SJCRH30 (cell line): ENCODE measurements at regions not wholly inside any gene's neighbourhood (a gene's known extent, or its start where the extent isn't known, plus 50 kb on each side); places are given as distances from the start of the nearest gene placed in this dataset.
A peak's percentile ranks its signal among the peaks of the same experiment; 100 is the strongest.
"Not testable (repeated sequence)": the region's sequence is repeated elsewhere in the genome, so short reads cannot be mapped to it uniquely, and the experiment has no call there.

ENCODE experiments used
- DNase-seq, 2 experiments: peaks; one replicate each; pipeline ENCODE4 v3.0.0-alpha.2; 2015 to 2020
- H3K27ac ChIP-seq: fragments of 250-450 bp; sonication (Bioruptor Pico); 2 replicates; pipeline ENCODE4 v1.5.1; 2020; ENCODE audit warnings: mild to moderate bottlenecking, moderate library complexity
- H3K27me3 ChIP-seq: fragments of 250-450 bp; sonication (Bioruptor Pico); 2 replicates; pipeline ENCODE4 v1.5.1; 2020; ENCODE audit warnings: mild to moderate bottlenecking, moderate library complexity
- H3K36me3 ChIP-seq: fragments of 250-450 bp; sonication (Bioruptor Pico); 2 replicates; pipeline ENCODE4 v1.5.1; 2020; ENCODE audit warnings: mild to moderate bottlenecking, moderate library complexity
- H3K4me1 ChIP-seq: fragments of 250-450 bp; sonication (Bioruptor Pico); 2 replicates; pipeline ENCODE4 v1.5.1; 2020; ENCODE audit warnings: mild to moderate bottlenecking, moderate library complexity
- H3K4me3 ChIP-seq: fragments of 250-450 bp; sonication (Bioruptor Pico); 2 replicates; pipeline ENCODE4 v1.5.1; 2020; ENCODE audit warnings: mild to moderate bottlenecking, moderate library complexity
- H3K9me3 ChIP-seq: fragments of 250-450 bp; sonication (Bioruptor Pico); replicated peaks from 2 replicates; pipeline ENCODE4 v1.5.1; 2020; ENCODE audit warnings: mild to moderate bottlenecking, moderate library complexity

- Histone ChIP-seq H3K27me3 (no peaks in the 10 kb centered on the region), H3K36me3 (no peaks in the 10 kb centered on the region), H3K4me3 (no peak overlapping the region), H3K4me1 (peaks cover 9% of the 10 kb centered on the region; the same call in 1 of the 2 replicates), H3K27ac (no peak overlapping the region), H3K9me3 (no peaks in the 10 kb centered on the region)
- DNase-seq = no peak
Observed at GRCh38 chr5:56412601-56413379, 179.7 kb upstream of the ANKRD55 start.

- no peak for DNase-seq
- Histone ChIP-seq H3K4me1 (peaks cover 9% of the 10 kb centered on the region; the same call in 1 of the 2 replicates), H3K36me3 (no peaks in the 10 kb centered on the region), H3K9me3 (no peaks in the 10 kb centered on the region), H3K27me3 (no peaks in the 10 kb centered on the region), H3K27ac (no peak overlapping the region), H3K4me3 (no peak overlapping the region)
Observed at GRCh38 chr5:56410696-56411095, 177.6 kb upstream of the ANKRD55 start.

GRCh38 chr5:56409331-56410190 lies 176.4 kb upstream of the ANKRD55 start:
- H3K4me1 ChIP-seq = peaks cover 9% of the 10 kb centered on the region; the same call in 1 of the 2 replicates
- no peaks in the 10 kb centered on the region for H3K9me3 ChIP-seq
- H3K4me3 ChIP-seq = no peak overlapping the region
- H3K36me3 ChIP-seq = no peaks in the 10 kb centered on the region
- peak; percentile 65 to 87 for DNase-seq
- H3K27ac ChIP-seq = peak overlapping the region; percentile 19; the same call in 1 of the 2 replicates
- H3K27me3 ChIP-seq = no peaks in the 10 kb centered on the region

GRCh38 chr5:56406838-56407237 lies 173.7 kb upstream of the ANKRD55 start:
- no peak overlapping the region for H3K27ac ChIP-seq
- peaks cover 9% of the 10 kb centered on the region; the same call in 1 of the 2 replicates for H3K4me1 ChIP-seq
- H3K36me3 ChIP-seq = no peaks in the 10 kb centered on the region
- DNase-seq = no peak
- H3K4me3 ChIP-seq = no peak overlapping the region
- H3K27me3 ChIP-seq = no peaks in the 10 kb centered on the region; the same call in 1 of the 2 replicates
- no peaks in the 10 kb centered on the region for H3K9me3 ChIP-seq

GRCh38 chr5:56406221-56406620 lies 173.1 kb upstream of the ANKRD55 start:
- no peaks in the 10 kb centered on the region; the same call in 1 of the 2 replicates for H3K27me3 ChIP-seq

GRCh38 chr5:56405116-56405908 lies 172.2 kb upstream of the ANKRD55 start:
- Histone ChIP-seq H3K9me3 (no peaks in the 10 kb centered on the region), H3K27ac (no peak overlapping the region), H3K36me3 (no peaks in the 10 kb centered on the region), H3K4me3 (no peak overlapping the region), H3K27me3 (no peaks in the 10 kb centered on the region; the same call in 1 of the 2 replicates), H3K4me1 (peaks cover 9% of the 10 kb centered on the region; the same call in 1 of the 2 replicates)
- no peak for DNase-seq

More at GRCh38 chr5:56406221-56406620, 173.1 kb upstream of the ANKRD55 start:
- Histone ChIP-seq H3K4me3 (no peak overlapping the region), H3K27ac (no peak overlapping the region), H3K9me3 (no peaks in the 10 kb centered on the region), H3K4me1 (peaks cover 9% of the 10 kb centered on the region; the same call in 1 of the 2 replicates), H3K36me3 (no peaks in the 10 kb centered on the region)
- DNase-seq = no peak

GRCh38 chr5:56402266-56403220 lies 169.4 kb upstream of the ANKRD55 start:
- Histone ChIP-seq H3K4me3 (no peak overlapping the region), H3K27ac (no peak overlapping the region), H3K27me3 (no peaks in the 10 kb centered on the region; the same call in 1 of the 2 replicates), H3K4me1 (no peaks in the 10 kb centered on the region), H3K9me3 (no peaks in the 10 kb centered on the region), H3K36me3 (no peaks in the 10 kb centered on the region)
- DNase-seq = no peak

GRCh38 chr5:56397796-56398195 lies 164.7 kb upstream of the ANKRD55 start:
- not testable (repeated sequence) for H3K4me3 ChIP-seq, H3K27ac ChIP-seq, DNase-seq, H3K27me3 ChIP-seq, H3K4me1 ChIP-seq, H3K36me3 ChIP-seq
- H3K9me3 ChIP-seq = peaks cover 12% of the 10 kb centered on the region

- no peaks in the 10 kb centered on the region for H3K4me1 ChIP-seq
- peaks cover 12% of the 10 kb centered on the region for H3K9me3 ChIP-seq
- no peak for DNase-seq
- no peak overlapping the region for H3K4me3 ChIP-seq
- no peaks in the 10 kb centered on the region for H3K36me3 ChIP-seq
- no peak overlapping the region for H3K27ac ChIP-seq
- H3K27me3 ChIP-seq = no peaks in the 10 kb centered on the region
Observed at GRCh38 chr5:56396634-56397033, 163.5 kb upstream of the ANKRD55 start.

- Histone ChIP-seq H3K36me3 (no peaks in the 10 kb centered on the region), H3K27me3 (no peaks in the 10 kb centered on the region), H3K9me3 (peaks cover 3% of the 10 kb centered on the region; the same call in 1 of the 2 replicates), H3K4me1 (no peaks in the 10 kb centered on the region), H3K27ac (no peak overlapping the region), H3K4me3 (no peak overlapping the region)
- no peak for DNase-seq
Observed at GRCh38 chr5:56389261-56389660, 156.1 kb upstream of the ANKRD55 start.

GRCh38 chr5:56388229-56388985 lies 155.3 kb upstream of the ANKRD55 start:
- Histone ChIP-seq H3K9me3 (0 out of 2 replicates have a peak, but pooled peaks cover 3% of the 10 kb centered on the region), H3K27ac (no peak overlapping the region), H3K27me3 (no peaks in the 10 kb centered on the region), H3K4me3 (no peak overlapping the region), H3K4me1 (no peaks in the 10 kb centered on the region), H3K36me3 (no peaks in the 10 kb centered on the region)
- DNase-seq = no peak

- Histone ChIP-seq H3K9me3 (0 out of 2 replicates have a peak, but pooled peaks cover 3% of the 10 kb centered on the region), H3K27me3 (no peaks in the 10 kb centered on the region), H3K36me3 (no peaks in the 10 kb centered on the region), H3K4me3 (no peak overlapping the region), H3K4me1 (no peaks in the 10 kb centered on the region), H3K27ac (no peak overlapping the region)
- DNase-seq = no peak
Observed at GRCh38 chr5:56386046-56386445, 152.9 kb upstream of the ANKRD55 start.

GRCh38 chr5:56384186-56384585 lies 151.1 kb upstream of the ANKRD55 start:
- H3K4me3 ChIP-seq = no peak overlapping the region
- H3K36me3 ChIP-seq = no peaks in the 10 kb centered on the region

More at GRCh38 chr5:56384186-56384585, 151.1 kb upstream of the ANKRD55 start:
- no peaks in the 10 kb centered on the region for H3K27me3 ChIP-seq
- DNase-seq = no peak
- H3K4me1 ChIP-seq = no peaks in the 10 kb centered on the region
- H3K27ac ChIP-seq = no peak overlapping the region
- no peaks in the 10 kb centered on the region for H3K9me3 ChIP-seq
